T-helper 2 cell (primary cell): ENCODE measurements at regions not wholly inside any gene's neighbourhood (a gene's known extent, or its start where the extent isn't known, plus 50 kb on each side); places are given as distances from the start of the nearest gene placed in this dataset.

Experiments
- DNase-seq, 5 experiments: peaks; one replicate each; pipeline versions ENCODE4 v3.0.0 to v3.0.0-alpha.2; 2012 to 2022

DNA sequence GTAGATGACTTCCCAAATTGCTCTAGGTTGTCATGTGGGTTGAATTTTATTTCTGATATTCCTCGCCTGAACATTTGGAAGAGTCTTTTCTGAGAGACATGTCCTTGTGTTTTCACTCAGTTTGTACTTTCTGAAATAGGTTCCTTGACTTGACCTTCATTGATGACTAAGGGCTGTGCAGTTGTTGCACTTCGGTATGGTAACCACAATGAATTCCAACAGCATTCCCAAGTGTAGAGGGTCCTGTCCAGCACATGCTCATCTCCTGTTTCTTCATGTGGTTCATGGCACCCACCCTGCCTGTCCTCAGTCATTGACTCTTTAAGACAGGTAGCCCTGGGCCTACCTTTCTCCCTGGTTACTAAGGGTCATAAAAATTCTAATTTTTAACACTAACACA, 527.8 kb downstream of the MTRR start:
- DNase-seq, result no peak

GRCh38 chr5:8399471-8399870, 530.5 kb downstream of the MTRR start:
- no peak for DNase-seq

DNA sequence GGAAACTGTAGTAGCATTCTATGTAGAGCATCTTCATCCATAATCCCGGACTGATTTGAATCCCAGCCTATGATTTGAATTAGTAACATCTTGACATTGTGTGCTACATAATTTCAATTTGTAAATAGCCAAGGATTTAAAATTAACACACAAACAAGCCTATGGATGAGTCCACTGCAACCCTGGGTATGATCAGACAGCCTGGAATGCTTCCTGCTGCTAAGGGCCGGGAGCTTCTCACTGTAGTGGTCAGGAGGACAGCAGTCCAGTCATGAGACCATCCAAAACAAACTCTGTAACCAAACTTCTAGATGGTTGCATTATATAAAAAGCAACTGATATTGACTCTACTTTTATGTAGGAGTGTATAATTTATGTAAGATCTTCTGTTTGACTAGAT, 539.3 kb downstream of the MTRR start:
- DNase-seq, result no peak

- DNase-seq, result no peak
Observed at GRCh38 chr5:8410618-8411017, 541.7 kb downstream of the MTRR start.

DNA sequence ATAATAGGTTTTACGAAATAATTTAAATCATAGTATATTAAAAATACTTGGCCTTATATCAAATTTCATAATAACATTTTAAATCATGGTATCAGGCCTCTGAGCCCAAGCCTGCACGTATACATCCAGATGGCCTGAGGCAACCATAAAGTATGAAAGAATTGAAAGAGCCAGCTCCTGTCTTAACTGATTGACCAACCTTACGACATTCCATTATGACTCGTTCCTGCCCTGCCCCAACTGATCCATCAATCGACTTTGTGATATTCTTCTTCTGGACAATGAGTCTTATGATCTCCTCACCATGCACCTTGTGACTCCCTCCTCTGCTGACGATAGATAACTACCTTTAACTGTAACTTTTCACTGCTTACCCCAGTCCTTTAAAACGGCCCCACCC, 545.0 kb downstream of the MTRR start:
- no peak for DNase-seq

DNA sequence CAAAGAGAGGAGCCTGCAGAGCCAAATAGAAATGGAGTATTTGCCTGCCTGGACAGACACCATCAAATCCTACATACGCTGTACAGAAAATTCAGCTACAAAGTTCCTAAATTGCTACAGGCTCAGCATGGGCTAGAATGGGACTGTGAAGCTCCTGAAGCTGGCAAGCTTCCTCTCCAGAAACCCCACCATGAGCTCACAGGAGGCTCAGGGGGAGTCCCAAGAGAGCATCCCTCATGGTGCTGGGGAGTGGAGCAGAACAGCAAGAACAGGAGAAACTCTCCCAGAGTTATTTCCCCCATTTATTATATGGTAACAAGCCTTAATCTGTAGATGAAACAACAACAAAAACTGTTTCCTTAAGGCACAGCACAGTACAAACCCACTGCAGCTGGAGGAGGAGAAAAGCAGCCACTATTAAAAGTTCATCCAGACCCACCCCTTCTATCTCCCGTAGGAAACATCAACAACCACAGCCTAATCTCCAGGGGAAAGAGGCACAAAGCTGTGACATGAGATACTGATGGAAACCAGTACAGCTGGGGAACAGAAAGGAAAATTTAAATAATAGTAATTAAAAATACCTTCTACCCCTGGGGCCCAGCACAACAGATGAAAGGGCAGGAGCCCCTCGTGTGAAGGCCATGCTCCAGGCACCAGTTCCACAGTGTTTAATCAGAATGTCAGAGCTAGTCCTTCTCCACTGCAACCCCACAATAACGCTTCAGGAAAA, 548.5 kb downstream of the MTRR start:
- DNase-seq, result no peak

DNA sequence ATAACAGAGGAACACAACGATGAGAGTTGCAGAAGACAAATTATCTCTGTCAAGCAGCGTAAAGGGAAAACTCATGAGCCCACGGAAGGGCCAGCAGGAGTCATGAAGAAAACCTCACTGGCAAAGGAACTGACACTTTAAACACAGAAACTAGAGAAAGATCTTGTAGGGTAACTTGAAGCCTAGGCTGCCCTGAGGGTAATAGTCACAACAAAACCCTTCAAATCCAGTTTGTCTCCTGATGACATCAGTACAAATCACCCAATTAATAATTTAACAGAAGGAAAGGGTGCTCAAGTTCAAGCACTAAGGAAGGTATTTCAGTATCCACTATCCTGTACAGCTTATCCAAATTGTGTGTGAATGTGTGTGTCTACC, 549.1 kb downstream of the MTRR start:
- DNase-seq, result no peak

DNA sequence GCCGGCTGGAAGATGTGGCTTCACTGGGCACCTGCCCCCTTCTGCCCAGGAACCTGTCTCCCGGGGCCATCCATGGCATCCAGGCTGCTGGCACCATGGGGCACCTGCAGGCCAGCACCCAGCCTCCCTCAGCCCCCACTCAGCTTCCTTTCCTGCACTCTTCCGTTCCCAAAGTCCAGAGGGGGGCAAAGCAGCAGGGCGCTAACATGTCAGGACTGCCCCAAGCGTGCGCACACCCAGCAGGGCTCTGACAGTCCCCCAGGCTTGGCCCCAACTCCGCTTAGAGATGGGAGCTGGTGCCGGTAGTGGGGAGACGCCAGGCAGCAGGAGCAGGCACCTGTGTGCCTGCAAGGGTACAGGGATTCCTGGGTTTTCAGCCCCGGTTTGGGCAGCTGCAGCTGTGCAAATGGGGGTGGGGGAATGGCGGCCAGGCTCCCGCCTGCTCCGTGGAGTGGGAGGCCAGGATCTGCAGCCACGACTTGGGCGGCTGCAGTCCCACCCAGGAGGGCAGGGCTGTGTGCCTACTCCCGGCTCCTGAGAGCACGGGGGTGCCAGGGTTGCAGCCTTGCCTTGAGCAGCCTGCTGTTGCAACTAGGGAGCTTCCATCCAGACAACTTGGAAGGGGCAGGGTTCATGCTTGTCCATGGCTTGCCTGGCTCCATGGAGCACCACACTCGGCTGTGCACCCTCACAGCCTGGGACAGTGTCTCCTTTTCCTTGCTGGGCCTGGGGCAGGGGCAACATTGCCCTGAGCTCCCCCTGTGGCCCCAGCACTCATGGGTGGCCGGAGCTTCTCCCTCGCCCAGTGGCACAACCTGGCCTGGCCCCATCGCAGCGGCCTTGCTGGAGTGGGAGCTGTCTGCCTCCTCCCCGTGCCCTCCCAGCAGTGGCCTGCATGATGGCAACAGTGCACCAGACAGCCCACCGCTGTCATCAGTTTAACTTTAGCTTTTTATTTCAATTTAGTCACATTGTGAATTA, 561.1 kb downstream of the MTRR start:
- DNase-seq, result no peak

DNA sequence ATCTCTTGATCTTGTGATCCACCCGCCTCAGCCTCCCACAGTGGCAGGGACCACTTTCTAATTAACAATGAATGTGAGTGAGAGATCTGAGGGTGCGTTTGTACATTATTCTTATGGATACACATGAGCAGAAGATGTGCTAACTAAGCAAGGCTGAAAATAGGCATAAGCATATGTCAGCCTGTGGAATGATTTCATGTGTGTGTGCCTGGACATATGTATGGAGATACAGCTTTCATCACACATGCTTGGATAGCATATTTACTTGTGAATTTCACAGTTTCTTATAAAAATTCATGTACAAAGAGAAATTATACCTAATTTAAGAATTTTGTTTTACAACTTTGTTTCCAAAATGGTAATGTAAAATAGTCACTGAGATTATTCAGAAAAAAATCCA, 565.6 kb downstream of the MTRR start:
- DNase-seq, result no peak

DNA sequence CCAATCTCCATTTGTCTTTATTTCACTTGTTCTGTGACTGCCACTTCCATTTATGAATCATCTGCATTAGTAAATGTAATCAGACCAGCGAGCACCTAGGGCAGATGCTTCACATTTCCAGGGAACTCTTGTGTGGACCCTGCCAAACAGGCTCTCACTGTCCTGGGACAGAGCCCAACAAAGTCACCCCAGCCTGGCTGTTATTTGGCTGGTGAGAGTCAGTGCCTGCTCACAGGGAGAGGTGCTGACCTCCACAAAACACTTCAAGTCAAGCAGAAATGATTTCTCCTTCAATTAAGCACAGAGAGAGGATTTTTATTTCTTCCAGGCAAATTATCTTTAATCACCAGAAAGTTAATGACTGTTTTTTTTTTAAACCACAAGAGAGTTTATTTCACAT, 568.0 kb downstream of the MTRR start:
- DNase-seq, result no peak

DNA sequence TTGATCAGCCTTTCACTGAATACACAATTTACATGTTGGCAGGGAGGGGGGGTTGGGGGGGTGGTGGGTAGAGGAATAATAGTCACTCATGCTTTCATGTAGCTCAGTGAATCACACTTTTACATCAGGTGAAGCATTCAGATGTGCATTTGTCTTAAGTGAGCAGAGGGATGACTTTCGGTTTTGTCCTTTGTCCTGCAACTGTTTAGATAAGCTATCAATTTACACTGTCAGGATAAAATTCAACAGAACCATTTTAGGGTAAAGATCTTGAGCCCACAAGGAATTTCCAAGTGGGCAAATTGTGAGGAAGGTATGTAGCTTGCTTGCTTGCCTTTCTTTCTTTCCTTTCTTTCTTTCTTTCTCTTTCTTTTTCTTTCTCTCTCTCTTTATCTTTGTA, 576.2 kb downstream of the MTRR start:
- no peak for DNase-seq

GRCh38 chr5:8446179-8446578, 577.2 kb downstream of the MTRR start:
- peak in 1 of 5 experiments; percentile 11 for DNase-seq

GRCh38 chr5:8456846-8457186, 587.9 kb downstream of the MTRR start:
- DNase-seq, result peak in 1 of 5 experiments; percentile 4

DNA sequence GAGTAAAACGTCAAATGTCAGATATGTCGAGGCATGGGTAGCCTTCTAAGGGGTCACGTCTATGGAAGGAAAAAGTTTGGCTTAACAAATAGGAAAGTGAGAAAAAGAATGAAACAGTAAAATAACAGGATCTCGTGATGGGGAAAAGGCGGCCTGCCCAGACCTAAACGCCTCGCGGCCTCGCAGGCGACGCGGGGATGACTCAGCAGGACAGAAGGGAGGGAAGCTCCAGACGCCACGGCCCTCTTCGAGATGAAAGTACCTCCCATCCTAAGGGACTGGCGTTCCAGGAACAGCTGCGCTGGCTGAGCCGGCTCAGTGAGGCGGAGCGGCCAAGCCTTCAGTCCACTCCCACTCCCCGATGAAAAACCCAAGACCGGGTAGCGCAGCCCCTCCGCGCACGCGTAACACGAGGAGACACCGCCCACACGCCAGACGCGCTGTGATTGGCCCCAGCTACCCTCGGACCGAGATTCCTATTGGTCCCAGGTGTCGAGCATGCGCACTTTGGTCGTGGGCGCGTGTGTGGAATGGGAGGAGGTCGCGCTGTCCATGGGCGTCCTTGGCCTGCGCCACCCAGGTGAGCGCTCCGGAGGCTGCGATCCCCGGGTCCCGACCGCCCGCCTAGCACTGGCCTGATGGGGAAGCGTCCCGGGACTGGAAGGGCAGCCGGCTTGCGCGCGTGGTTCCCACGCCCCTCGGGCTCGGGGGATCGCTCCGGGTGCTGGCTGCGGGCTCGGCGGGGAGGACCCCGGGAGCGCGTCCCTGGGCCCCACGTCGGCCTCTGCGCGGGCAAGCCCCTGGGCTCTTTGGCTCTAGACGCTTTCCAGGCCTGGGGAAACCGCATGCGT, 588.5 kb downstream of the MTRR start:
- DNase-seq, result peak; percentile 69 to 91 (median 79)

DNA sequence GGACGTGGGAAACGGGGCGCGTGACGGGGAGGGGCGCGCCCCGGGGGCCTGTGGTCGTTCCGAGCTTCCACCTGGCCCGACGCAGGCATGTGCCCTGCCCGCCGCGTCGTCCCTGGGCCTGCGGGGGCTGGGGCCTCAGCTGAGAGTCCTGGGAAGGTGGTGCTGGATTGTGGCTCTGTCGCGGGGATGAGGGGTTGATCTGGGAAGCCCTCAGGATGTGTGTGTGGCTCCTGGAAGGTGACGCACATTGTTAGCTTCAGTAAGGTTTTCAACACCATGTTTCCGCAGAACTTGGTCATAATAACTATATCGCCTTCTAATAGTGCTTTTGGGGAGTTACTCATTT, 589.1 kb downstream of the MTRR start:
- peak in 1 of 5 experiments; percentile 10 for DNase-seq

DNA sequence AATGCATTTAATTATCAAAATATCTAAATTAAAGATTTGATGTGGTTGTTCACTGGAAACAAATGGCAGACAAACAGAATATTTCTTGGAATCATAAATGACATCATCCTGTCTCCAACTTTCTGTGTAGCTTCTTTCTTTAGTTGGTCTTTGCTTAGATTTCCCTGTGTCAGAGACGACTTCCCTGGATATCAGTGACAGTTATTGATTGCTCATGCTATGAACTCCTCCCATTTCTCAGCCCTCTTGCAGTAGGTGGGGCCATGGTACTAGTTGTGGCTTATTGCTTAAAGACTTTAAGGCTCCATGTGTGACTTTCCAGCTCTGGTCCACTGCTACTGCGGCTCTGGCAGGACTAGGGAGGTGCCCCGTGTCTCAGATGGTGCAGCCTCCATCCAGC, 592.6 kb downstream of the MTRR start:
- no peak for DNase-seq

GRCh38 chr5:8462565-8462964, 593.6 kb downstream of the MTRR start:
- no peak for DNase-seq

DNA sequence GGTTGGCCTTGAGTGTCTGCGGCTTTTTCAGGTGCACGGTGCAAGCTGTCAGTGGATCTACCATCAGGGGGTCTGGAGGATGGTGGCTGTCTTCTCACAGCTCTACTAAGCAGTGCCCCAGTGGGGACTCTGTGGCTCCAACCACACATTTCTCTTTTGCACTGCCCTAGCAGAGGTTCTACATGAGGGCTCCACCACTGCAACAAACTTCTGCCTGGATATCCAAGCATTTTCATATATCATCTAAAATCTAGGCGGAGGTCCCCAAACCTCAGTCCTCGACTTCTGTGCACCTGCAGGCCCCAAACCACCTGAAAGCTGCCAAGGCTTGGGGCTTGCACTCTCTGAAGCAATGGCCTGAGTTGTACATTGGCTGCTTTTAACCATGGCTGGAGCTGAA, 601.5 kb downstream of the MTRR start:
- DNase-seq, result no peak

GRCh38 chr5:8471581-8471980, 602.6 kb downstream of the MTRR start:
- DNase-seq, result no peak

DNA sequence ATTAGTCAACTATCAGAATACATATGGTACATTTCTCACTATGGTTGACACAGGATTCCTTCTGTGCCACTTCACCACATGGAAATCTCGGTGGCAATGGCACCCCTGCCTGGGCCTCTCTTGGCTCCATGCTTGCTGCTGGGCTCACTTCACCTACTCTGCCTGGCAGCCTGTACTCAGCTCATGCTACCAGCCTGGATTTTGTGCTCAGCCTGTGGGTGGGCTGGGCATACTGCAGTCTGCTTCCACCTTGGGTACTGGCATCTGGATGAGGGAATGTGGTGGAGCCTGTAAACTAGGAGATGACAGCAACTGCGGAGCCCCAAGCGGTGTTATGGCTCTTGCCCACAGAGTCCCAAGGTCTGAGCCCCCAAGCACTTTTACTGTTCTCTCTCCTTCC, 604.1 kb downstream of the MTRR start:
- DNase-seq, result no peak

GRCh38 chr5:8473827-8474568, 605.0 kb downstream of the MTRR start:
- no peak for DNase-seq

DNA sequence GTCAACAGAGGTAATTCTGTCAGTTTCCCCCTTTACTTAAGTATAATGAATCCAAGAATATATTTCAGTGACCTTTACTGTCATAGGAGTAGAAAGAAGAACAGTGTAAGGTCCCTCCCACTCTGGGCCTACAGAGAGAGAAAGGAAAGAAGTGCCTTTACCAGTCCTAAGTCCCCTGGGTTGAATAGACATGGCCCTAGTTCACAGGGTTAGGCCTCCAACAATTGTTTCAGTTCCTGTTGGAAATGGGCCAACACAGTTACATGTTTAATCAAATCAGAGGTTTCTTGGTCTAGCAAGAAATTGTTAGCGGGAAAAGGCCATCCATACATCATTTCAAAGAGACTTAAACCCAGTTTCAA, 605.6 kb downstream of the MTRR start:
- no peak for DNase-seq

- no peak for DNase-seq
Observed at GRCh38 chr5:8478326-8478725, 609.4 kb downstream of the MTRR start.
